K562 (cell line): ENCODE measurements at regions not wholly inside any gene's neighbourhood (a gene's known extent, or its start where the extent isn't known, plus 50 kb on each side); places are given as distances from the start of the nearest gene placed in this dataset.

Experiments used
- ATAC-seq: fragments of 200-7000 bp; cut with Tn5 transposase; 3 replicates; pipeline ENCODE4 v1.9.1; 2020; ENCODE audit warnings: moderate library complexity
- BruUV-seq: library from RNA; stranded (reverse); fragments of 400-500 nt; replicated peaks from 2 replicates; lab custom pipeline; 2021; lab: Mats Ljungman, UMichigan
- CTCF ChIA-PET: fragments of 300-600 bp; formaldehyde crosslinking; extraction: SDS; loops from one replicate; lab custom pipeline; 2021; ENCODE audit warnings: low intra/inter-chr PET ratio; lab: Yijun Ruan, JAX
- POLR2A ChIA-PET: fragments of 300-600, 350-650 bp; sonication (Branson Sonifier 250); formaldehyde crosslinking; extraction: SDS; loops from one replicate; lab custom pipeline; 2021; ENCODE audit warnings: antibody characterized with exemption, inconsistent platforms; lab: Yijun Ruan, JAX
- DNase-seq, 4 experiments: peaks; one replicate each; pipeline versions ENCODE4 v3.0.0 to v3.0.0-alpha.2; 2011 to 2018; ENCODE audit warnings: low spot score in 3 of 4, mixed read lengths in 3 of 4; ENCODE audit errors: extremely low read depth in 1 of 4
- FAIRE-seq: peaks from 2 replicates; lab custom pipeline; 2011; peaks lifted over from hg19 to GRCh38; lab: Jason Lieb, UNC
- H2AFZ ChIP-seq: 2 replicates; pipeline ENCODE4 v1.6.0; 2011; ENCODE audit warnings: low read depth, low read length, control low read depth, inconsistent platforms
- H3K27ac ChIP-seq: fragments of 200-600 bp; 3 replicates; pipeline ENCODE4 v1.8.0; 2011; ENCODE audit warnings: low read depth, mild to moderate bottlenecking, control low read depth, inconsistent platforms, low read length, moderate library complexity, mixed read lengths; ENCODE audit errors: extremely low read depth
- H3K27me3 ChIP-seq, 2 experiments: fragments of 300-600 bp in 1 of 2; 2 replicates in 1 of 2; 3 replicates in 1 of 2; pipeline versions ENCODE4 v1.6.0 to v1.8.0; 2011; ENCODE audit warnings: inconsistent platforms in 2 of 2, low read length in 2 of 2, mild to moderate bottlenecking in 1 of 2, mixed read lengths in 1 of 2, moderate library complexity in 1 of 2; ENCODE audit not compliant: control insufficient read depth in 2 of 2, insufficient read depth in 2 of 2
- H3K36me3 ChIP-seq: fragments of 300-600 bp; 3 replicates; pipeline ENCODE4 v1.8.0; 2011; ENCODE audit warnings: mild to moderate bottlenecking, low read length, inconsistent platforms; ENCODE audit not compliant: control insufficient read depth, insufficient read depth
- H3K4me1 ChIP-seq, 2 experiments: fragments of 200-600 bp in 1 of 2; replicated peaks in 1 of 2; 2 replicates in 1 of 2; 3 replicates in 1 of 2; pipeline versions ENCODE4 v1.5.1 to v1.8.0; 2011; ENCODE audit warnings: inconsistent platforms in 2 of 2, low read length in 2 of 2, mild to moderate bottlenecking in 1 of 2, mixed read lengths in 1 of 2, moderate library complexity in 1 of 2; ENCODE audit not compliant: control insufficient read depth in 2 of 2, insufficient read depth in 2 of 2
- H3K4me2 ChIP-seq: 2 replicates; pipeline ENCODE4 v1.6.1; 2011; ENCODE audit warnings: low read length, control low read depth, inconsistent platforms, mixed read lengths; ENCODE audit not compliant: insufficient read depth
- H3K4me3 ChIP-seq: fragments of 200-600 bp; sonication (generic), shearing (Covaris generic); 2 replicates; pipeline ENCODE4 v1.5.1; 2016; ENCODE audit warnings: control low read depth, inconsistent platforms
- H3K79me2 ChIP-seq: fragments of 200-600 bp; 3 replicates; pipeline ENCODE4 v1.8.0; 2011; ENCODE audit warnings: low read length, inconsistent platforms; ENCODE audit not compliant: control insufficient read depth, insufficient read depth
- H3K9ac ChIP-seq, 2 experiments: 2 replicates each; pipeline versions ENCODE4 v1.6.0 to v1.6.1; 2011; ENCODE audit warnings: low read depth in 2 of 2, low read length in 2 of 2, control low read depth in 1 of 2, inconsistent platforms in 1 of 2, mild to moderate bottlenecking in 1 of 2, mixed read lengths in 1 of 2; ENCODE audit not compliant: insufficient read depth in 1 of 2
- H3K9me1 ChIP-seq: one replicate; pipeline ENCODE4 v1.6.0; 2011; ENCODE audit warnings: inconsistent platforms, mild to moderate bottlenecking, low read length, moderate library complexity; ENCODE audit not compliant: control insufficient read depth, insufficient read depth
- H3K9me3 ChIP-seq: replicated peaks from 2 replicates; pipeline ENCODE4 v1.5.1; 2011; ENCODE audit warnings: low read depth, low read length, inconsistent platforms; ENCODE audit not compliant: control insufficient read depth, insufficient read depth
- H4K20me1 ChIP-seq: replicated peaks from 2 replicates; pipeline ENCODE4 v1.6.1; 2011; ENCODE audit warnings: low read length, inconsistent platforms, mixed read lengths; ENCODE audit not compliant: control insufficient read depth, insufficient read depth
- CBX1 ChIP-seq: sonication (generic); IDR thresholded peaks from 2 replicates; pipeline ENCODE4 v1.6.1; 2016; ENCODE audit warnings: antibody characterized with exemption, low read depth, mild to moderate bottlenecking
- HDAC1 ChIP-seq, 2 experiments: fragments of 450-650 bp; IDR thresholded peaks; 2 replicates each; pipeline ENCODE4 v1.6.1; 2016 to 2017; ENCODE audit warnings: inconsistent platforms in 1 of 2, mild to moderate bottlenecking in 1 of 2, moderate library complexity in 1 of 2
- NELFE ChIP-seq: IDR thresholded peaks from 2 replicates; pipeline ENCODE4 v1.6.1; 2011; ENCODE audit warnings: mild to moderate bottlenecking; ENCODE audit not compliant: insufficient read depth, insufficient read length
- RBM34 ChIP-seq: fragments of 200-400 bp; formaldehyde crosslinking; IDR thresholded peaks from 2 replicates; pipeline ENCODE4 v1.6.1; 2018; ENCODE audit warnings: low read length, borderline replicate concordance; ENCODE audit not compliant: insufficient read depth
- SREBF1 ChIP-seq: fragments of 150-350 bp; IDR thresholded peaks from 2 replicates; pipeline ENCODE4 v1.6.1; 2014; ENCODE audit warnings: antibody characterized with exemption, low read depth, low read length, borderline replicate concordance
- TEAD1 ChIP-seq, 2 experiments: fragments of 450-650 bp in 1 of 2; sonication (generic) in 1 of 2; formaldehyde crosslinking; IDR thresholded peaks; 2 replicates each; pipeline versions ENCODE4 v1.4.0 to v1.8.0; 2020 to 2022; ENCODE audit warnings: mild to moderate bottlenecking in 2 of 2, missing genetic modification reagents in 1 of 2
- WGBS: fragments of 100-300 bp; shearing (Covaris generic); methylation state at CpG from one replicate; pipeline ENCODE4 v1.1.6; 2016; ENCODE audit warnings: low coverage, mixed read lengths; ENCODE audit not compliant: insufficient coverage; ENCODE audit errors: missing lambda C conversion rate; 5-methylcytosine and 5-hydroxymethylcytosine counted together
- in situ Hi-C: fragments of 300-500 bp; cut with MboI; formaldehyde crosslinking; loops from 4 replicates; pipeline ENCODE4 v1.15.0; 2018; ENCODE audit warnings: inconsistent platforms, mixed read lengths
- intact Hi-C: fragments of 100-400 bp; cut with micrococcal nuclease; formaldehyde crosslinking; loops from 2 replicates; pipeline ENCODE4 v1.14.2; 2022
- TF ChIP-seq, protein P1 (sequence below): sonication (generic); formaldehyde crosslinking; IDR thresholded peaks from 2 replicates; pipeline ENCODE4 v1.8.0; 2023; ENCODE audit warnings: mild to moderate bottlenecking, missing genetic modification reagents
- TF ChIP-seq, protein P2 (sequence below): fragments of 250-450 bp; sonication (Bioruptor Pico); IDR thresholded peaks from 2 replicates; pipeline ENCODE4 v1.5.0; 2021

DNA sequence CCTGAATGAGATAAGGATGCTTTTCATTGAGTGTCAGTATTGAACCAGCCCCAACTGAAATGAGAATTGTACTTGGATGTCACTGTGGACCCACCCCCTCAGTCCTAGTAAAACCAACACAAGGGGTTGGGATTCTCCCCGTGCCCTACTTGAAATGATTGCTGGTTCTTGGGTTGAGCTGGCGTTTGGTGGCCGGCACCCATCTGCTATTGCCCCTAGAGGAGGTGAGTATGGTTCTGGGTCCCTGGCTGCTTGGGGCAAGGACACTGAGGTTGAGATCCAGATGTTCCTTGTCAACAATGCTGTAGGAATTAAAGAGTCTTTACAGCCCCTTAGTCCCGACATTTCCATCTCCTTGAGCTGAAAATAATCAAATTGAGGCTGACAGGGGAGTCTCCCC, 170.0 kb upstream of the ZNF32 start:
- BruUV-seq: no TSS peak
- Histone ChIP-seq H3K9ac (no peak overlapping the region), H2AFZ (no peak overlapping the region), H3K4me3 (no peak overlapping the region), H3K79me2 (no peaks in the 10 kb centered on the region), H3K36me3 (no peaks in the 10 kb centered on the region), H3K4me1 (no peaks in the 10 kb centered on the region), H4K20me1 (no peaks in the 10 kb centered on the region), H3K27ac (no peak overlapping the region), H3K9me3 (no peaks in the 10 kb centered on the region), H3K4me2 (no peak overlapping the region), H3K9me1 (no peaks in the 10 kb centered on the region), H3K27me3 (peaks cover 0 to 26% of the 10 kb centered on the region in 2 experiments; a peak in 3 of 5 replicates)
- ATAC-seq (no peak), FAIRE-seq (no peak), DNase-seq (no peak)
- 0% methylated on average over 4 of the region's 4 CpGs for WGBS
- ChIA-PET POLR2A (no interaction called here), CTCF (no interaction called here)
- in situ Hi-C loops (no loop called here), intact Hi-C loops (no loop called here)
- TF ChIP-seq TEAD1 (CRISPR knock-in tag; IDR thresholded peaks at IDR 0.05): no peak
- no peak for TF ChIP-seq CBX1
- no peak for TF ChIP-seq SREBF1
- no peak for TF ChIP-seq NELFE
- TF ChIP-seq HDAC1 (IDR thresholded peaks at IDR 0.05): no peak
- TF ChIP-seq, protein P1, sequence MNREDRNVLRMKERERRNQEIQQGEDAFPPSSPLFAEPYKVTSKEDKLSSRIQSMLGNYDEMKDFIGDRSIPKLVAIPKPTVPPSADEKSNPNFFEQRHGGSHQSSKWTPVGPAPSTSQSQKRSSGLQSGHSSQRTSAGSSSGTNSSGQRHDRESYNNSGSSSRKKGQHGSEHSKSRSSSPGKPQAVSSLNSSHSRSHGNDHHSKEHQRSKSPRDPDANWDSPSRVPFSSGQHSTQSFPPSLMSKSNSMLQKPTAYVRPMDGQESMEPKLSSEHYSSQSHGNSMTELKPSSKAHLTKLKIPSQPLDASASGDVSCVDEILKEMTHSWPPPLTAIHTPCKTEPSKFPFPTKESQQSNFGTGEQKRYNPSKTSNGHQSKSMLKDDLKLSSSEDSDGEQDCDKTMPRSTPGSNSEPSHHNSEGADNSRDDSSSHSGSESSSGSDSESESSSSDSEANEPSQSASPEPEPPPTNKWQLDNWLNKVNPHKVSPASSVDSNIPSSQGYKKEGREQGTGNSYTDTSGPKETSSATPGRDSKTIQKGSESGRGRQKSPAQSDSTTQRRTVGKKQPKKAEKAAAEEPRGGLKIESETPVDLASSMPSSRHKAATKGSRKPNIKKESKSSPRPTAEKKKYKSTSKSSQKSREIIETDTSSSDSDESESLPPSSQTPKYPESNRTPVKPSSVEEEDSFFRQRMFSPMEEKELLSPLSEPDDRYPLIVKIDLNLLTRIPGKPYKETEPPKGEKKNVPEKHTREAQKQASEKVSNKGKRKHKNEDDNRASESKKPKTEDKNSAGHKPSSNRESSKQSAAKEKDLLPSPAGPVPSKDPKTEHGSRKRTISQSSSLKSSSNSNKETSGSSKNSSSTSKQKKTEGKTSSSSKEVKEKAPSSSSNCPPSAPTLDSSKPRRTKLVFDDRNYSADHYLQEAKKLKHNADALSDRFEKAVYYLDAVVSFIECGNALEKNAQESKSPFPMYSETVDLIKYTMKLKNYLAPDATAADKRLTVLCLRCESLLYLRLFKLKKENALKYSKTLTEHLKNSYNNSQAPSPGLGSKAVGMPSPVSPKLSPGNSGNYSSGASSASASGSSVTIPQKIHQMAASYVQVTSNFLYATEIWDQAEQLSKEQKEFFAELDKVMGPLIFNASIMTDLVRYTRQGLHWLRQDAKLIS (CRISPR knock-in tag): no peak
- TF ChIP-seq, protein P2, sequence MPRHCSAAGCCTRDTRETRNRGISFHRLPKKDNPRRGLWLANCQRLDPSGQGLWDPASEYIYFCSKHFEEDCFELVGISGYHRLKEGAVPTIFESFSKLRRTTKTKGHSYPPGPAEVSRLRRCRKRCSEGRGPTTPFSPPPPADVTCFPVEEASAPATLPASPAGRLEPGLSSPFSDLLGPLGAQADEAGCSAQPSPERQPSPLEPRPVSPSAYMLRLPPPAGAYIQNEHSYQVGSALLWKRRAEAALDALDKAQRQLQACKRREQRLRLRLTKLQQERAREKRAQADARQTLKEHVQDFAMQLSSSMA (CRISPR knock-in tag): no peak
- TF ChIP-seq RBM34: no peak
